H1 (cell line): ENCODE measurements at regions not wholly inside any gene's neighbourhood (a gene's known extent, or its start where the extent isn't known, plus 50 kb on each side); places are given as distances from the start of the nearest gene placed in this dataset.
"Not testable (repeated sequence)": the region's sequence is repeated elsewhere in the genome, so short reads cannot be mapped to it uniquely, and the experiment has no call there.

ENCODE experiments used
- CTCF ChIA-PET: fragments of 300-600 bp; sonication (Branson Sonifier 250); formaldehyde crosslinking; loops from one replicate; lab custom pipeline; 2021; ENCODE audit not compliant: partially characterized antibody; lab: Charles Lee
- POLR2A ChIA-PET: fragments of 300-600 bp; sonication (Branson Sonifier 250); formaldehyde crosslinking; loops from one replicate; lab custom pipeline; 2021; ENCODE audit warnings: inconsistent platforms; ENCODE audit not compliant: partially characterized antibody; lab: Charles Lee
- DNase-seq, 2 experiments: peaks; one replicate each; pipeline versions ENCODE4 v3.0.0 to v3.0.0-alpha.2; 2010 to 2022; ENCODE audit warnings: low spot score in 2 of 2, low read depth in 1 of 2, mixed read lengths in 1 of 2
- FAIRE-seq: peaks from 2 replicates; lab custom pipeline; 2011; peaks lifted over from hg19 to GRCh38; lab: Jason Lieb, UNC
- H2AFZ ChIP-seq: 2 replicates; pipeline ENCODE4 v1.8.1; 2012; ENCODE audit warnings: low read length, inconsistent platforms
- H2AK5ac ChIP-seq: 2 replicates; pipeline ENCODE4 v1.6.1; 2013; ENCODE audit warnings: low read depth, low read length
- H2BK120ac ChIP-seq: replicated peaks from 2 replicates; pipeline ENCODE3; 2013; ENCODE audit warnings: low read depth, low read length, inconsistent platforms
- H2BK12ac ChIP-seq: 2 replicates; pipeline ENCODE4 v1.6.1; 2013; ENCODE audit warnings: low read depth, low read length
- H2BK15ac ChIP-seq: 2 replicates; pipeline ENCODE4 v1.6.1; 2013; ENCODE audit warnings: low read length
- H2BK20ac ChIP-seq: 2 replicates; pipeline ENCODE4 v1.6.1; 2013; ENCODE audit warnings: low read length
- H2BK5ac ChIP-seq: 2 replicates; pipeline ENCODE4 v1.6.1; 2013; ENCODE audit warnings: low read depth, low read length
- H3K14ac ChIP-seq: 2 replicates; pipeline ENCODE4 v1.6.1; 2013; ENCODE audit warnings: inconsistent platforms; ENCODE audit not compliant: insufficient read length
- H3K18ac ChIP-seq: 2 replicates; pipeline ENCODE4 v1.6.1; 2013; ENCODE audit warnings: low read length; ENCODE audit errors: extremely low read depth
- H3K23ac ChIP-seq: 2 replicates; pipeline ENCODE4 v1.6.1; 2013; ENCODE audit warnings: inconsistent platforms; ENCODE audit not compliant: insufficient read length
- H3K23me2 ChIP-seq: 2 replicates; pipeline ENCODE4 v1.6.1; 2013; ENCODE audit warnings: low read depth, low read length
- H3K27ac ChIP-seq: 2 replicates; pipeline ENCODE4 v1.6.1; 2011; ENCODE audit warnings: low read depth, low read length, inconsistent platforms
- H3K27me3 ChIP-seq, 4 experiments: replicated peaks in 1 of 4; 1 replicate in 1 of 4; 2 replicates in 3 of 4; pipeline versions ENCODE4 v1.6.1 to v1.8.1; 2011 to 2013; ENCODE audit warnings: low read length in 3 of 4, mild to moderate bottlenecking in 3 of 4, inconsistent platforms in 2 of 4, mixed read lengths in 2 of 4, moderate library complexity in 1 of 4; ENCODE audit not compliant: control insufficient read depth in 3 of 4, insufficient read depth in 3 of 4; ENCODE audit errors: extremely low read depth in 1 of 4
- H3K36me3 ChIP-seq, 4 experiments: 2 replicates each; pipeline versions ENCODE4 v1.6.1 to v1.8.1; 2011 to 2013; ENCODE audit warnings: mild to moderate bottlenecking in 4 of 4, low read length in 3 of 4, moderate library complexity in 2 of 4, control low read depth in 1 of 4, inconsistent platforms in 1 of 4; ENCODE audit not compliant: insufficient read depth in 4 of 4, control insufficient read depth in 2 of 4
- H3K4ac ChIP-seq: replicated peaks from 2 replicates; pipeline ENCODE3; 2013; ENCODE audit warnings: low read length, low read depth, mixed read lengths, inconsistent platforms; ENCODE audit not compliant: insufficient read length
- H3K4me1 ChIP-seq, 4 experiments: replicated peaks in 1 of 4; 1 replicate in 1 of 4; 2 replicates in 3 of 4; pipeline versions ENCODE4 v1.6.1 to v1.8.1; 2011 to 2013; ENCODE audit warnings: low read length in 3 of 4, inconsistent platforms in 2 of 4, mixed read lengths in 1 of 4; ENCODE audit not compliant: insufficient read depth in 4 of 4, control insufficient read depth in 3 of 4
- H3K4me2 ChIP-seq, 2 experiments: 2 replicates each; pipeline versions ENCODE4 v1.6.1 to v1.8.1; 2011 to 2013; ENCODE audit warnings: low read depth in 2 of 2, low read length in 2 of 2, control low read depth in 1 of 2, inconsistent platforms in 1 of 2, mild to moderate bottlenecking in 1 of 2; ENCODE audit not compliant: insufficient read depth in 1 of 2
- H3K4me3 ChIP-seq, 4 experiments: fragments of 200-600, 300-600 bp in 1 of 4; sonication (generic), shearing (Covaris generic), sonication (Bioruptor Twin) in 1 of 4; 2 replicates each; pipeline versions ENCODE4 v1.5.1 to v1.8.1; 2011 to 2016; ENCODE audit warnings: low read length in 4 of 4, low read depth in 3 of 4, control low read depth in 2 of 4, inconsistent platforms in 2 of 4, mild to moderate bottlenecking in 2 of 4, mixed read lengths in 1 of 4, moderate library complexity in 1 of 4; ENCODE audit not compliant: insufficient read depth in 2 of 4; ENCODE audit errors: extremely low read depth in 1 of 4
- H3K56ac ChIP-seq: replicated peaks from 2 replicates; pipeline ENCODE3; 2013; ENCODE audit warnings: low read depth, mild to moderate bottlenecking, mixed read lengths, low read length, inconsistent platforms; ENCODE audit not compliant: insufficient read length
- H3K79me1 ChIP-seq: 2 replicates; pipeline ENCODE4 v1.6.1; 2013; ENCODE audit warnings: low read depth, low read length, control low read depth
- H3K79me2 ChIP-seq, 2 experiments: 2 replicates each; pipeline versions ENCODE4 v1.6.1 to v1.8.1; 2012 to 2013; ENCODE audit warnings: low read length in 2 of 2, mild to moderate bottlenecking in 2 of 2, inconsistent platforms in 1 of 2; ENCODE audit not compliant: insufficient read depth in 2 of 2, control insufficient read depth in 1 of 2
- H3K9ac ChIP-seq, 4 experiments: replicated peaks in 1 of 4; 1 replicate in 1 of 4; 2 replicates in 3 of 4; pipeline versions ENCODE4 v1.6.1 to v1.8.1; 2011 to 2013; ENCODE audit warnings: low read depth in 3 of 4, low read length in 3 of 4, control low read depth in 2 of 4, mild to moderate bottlenecking in 2 of 4, moderate library complexity in 2 of 4, inconsistent platforms in 1 of 4; ENCODE audit errors: extremely low read depth in 1 of 4
- H3K9me3 ChIP-seq, 2 experiments: 2 replicates each; pipeline versions ENCODE4 v1.6.1 to v1.8.1; 2012 to 2013; ENCODE audit warnings: mild to moderate bottlenecking in 2 of 2, moderate library complexity in 2 of 2, control low read depth in 1 of 2, inconsistent platforms in 1 of 2, low read depth in 1 of 2, low read length in 1 of 2, mixed read lengths in 1 of 2; ENCODE audit not compliant: insufficient read depth in 2 of 2
- H4K20me1 ChIP-seq, 2 experiments: replicated peaks in 1 of 2; 2 replicates each; pipeline versions ENCODE3 to v1.8.1; 2011 to 2013; ENCODE audit warnings: inconsistent platforms in 2 of 2, low read length in 2 of 2, mild to moderate bottlenecking in 1 of 2; ENCODE audit not compliant: insufficient read depth in 2 of 2, control insufficient read depth in 1 of 2
- H4K5ac ChIP-seq: 2 replicates; pipeline ENCODE4 v1.6.1; 2013; ENCODE audit warnings: low read length, low read depth, mixed read lengths, inconsistent platforms; ENCODE audit not compliant: insufficient read length
- H4K8ac ChIP-seq: 2 replicates; pipeline ENCODE4 v1.8.0; 2013; ENCODE audit warnings: mild to moderate bottlenecking, moderate library complexity, low read length, inconsistent platforms; ENCODE audit not compliant: insufficient read depth; ENCODE audit errors: extremely low read depth
- H4K91ac ChIP-seq: replicated peaks from 2 replicates; pipeline ENCODE3; 2013; ENCODE audit warnings: low read length, mixed read lengths, inconsistent platforms; ENCODE audit not compliant: insufficient read length
- WGBS, 2 experiments: shearing (Covaris generic) in 1 of 2; methylation state at CpG; one replicate each; pipeline versions ENCODE4 v1.1.6 to v1.1.7; 2013 to 2015; ENCODE audit warnings: low lambda C conversion rate in 2 of 2, mixed read lengths in 2 of 2, inconsistent platforms in 1 of 2, low coverage in 1 of 2, missing lambda C conversion rate in 1 of 2; ENCODE audit not compliant: insufficient replicate concordance in 2 of 2, insufficient coverage in 1 of 2, insufficient read length in 1 of 2; ENCODE audit errors: extremely low coverage in 1 of 2, missing lambda C conversion rate in 1 of 2; 5-methylcytosine and 5-hydroxymethylcytosine counted together

DNA sequence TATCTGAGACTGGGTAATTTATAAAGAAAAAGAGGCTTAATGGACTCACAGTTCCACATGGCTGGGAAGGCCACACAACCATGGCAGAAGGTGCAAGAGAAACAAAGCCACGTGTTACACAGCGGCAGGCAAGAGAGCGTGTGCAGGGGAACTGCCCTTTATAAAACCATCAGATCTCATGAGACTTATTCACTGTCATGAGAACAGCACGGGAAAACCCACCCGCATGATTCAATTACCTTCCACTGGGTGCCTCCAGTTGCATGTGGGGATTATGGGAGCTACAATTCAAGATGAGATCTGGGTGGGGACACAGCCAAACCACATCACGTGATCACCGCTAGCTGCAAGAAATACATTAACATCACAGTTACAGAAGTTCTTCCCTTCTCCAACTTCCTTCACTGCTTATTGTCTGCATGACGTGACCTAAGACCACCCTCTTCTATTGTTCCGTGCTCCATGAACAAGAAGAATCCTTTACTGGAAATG, 84.9 kb upstream of the SMARCA2 start:
- H3K56ac ChIP-seq, result not testable (repeated sequence)

More for the DNA sequence above, 84.9 kb upstream of the SMARCA2 start:
- H3K23ac ChIP-seq, H3K4me2 ChIP-seq, H2AFZ ChIP-seq, H3K36me3 ChIP-seq, H3K23me2 ChIP-seq, H3K27me3 ChIP-seq, H2BK120ac ChIP-seq, H4K5ac ChIP-seq, FAIRE-seq, H2BK12ac ChIP-seq, H3K79me1 ChIP-seq, H4K91ac ChIP-seq, H2BK15ac ChIP-seq, H3K18ac ChIP-seq, H3K9ac ChIP-seq, H2BK20ac ChIP-seq, H2BK5ac ChIP-seq, H4K20me1 ChIP-seq, H2AK5ac ChIP-seq, H3K79me2 ChIP-seq, H3K27ac ChIP-seq, POLR2A ChIA-PET, H3K14ac ChIP-seq, H3K4me1 ChIP-seq, DNase-seq, H3K4me3 ChIP-seq, H3K9me3 ChIP-seq, H4K8ac ChIP-seq, H3K4ac ChIP-seq: not testable (repeated sequence)
- CTCF ChIA-PET, result interaction anchor here (0.9 to 2.3 kb wide), 4 partner anchors 10 to 157 kb away, joined by 3 to 6 read pairs (median 4); no protein-coding TSS in a partner anchor
- whole genome bisulfite sequencing, 2 experiments, result 94% methylated on average over 9 of the region's 9 CpGs; no CpG with 5 or more reads in 1 of the 2 experiments
